ENCODE measurements at regions not wholly inside any gene's neighbourhood (a gene's known extent, or its start where the extent isn't known, plus 50 kb on each side); places are given as distances from the start of the nearest gene placed in this dataset.

DNA sequence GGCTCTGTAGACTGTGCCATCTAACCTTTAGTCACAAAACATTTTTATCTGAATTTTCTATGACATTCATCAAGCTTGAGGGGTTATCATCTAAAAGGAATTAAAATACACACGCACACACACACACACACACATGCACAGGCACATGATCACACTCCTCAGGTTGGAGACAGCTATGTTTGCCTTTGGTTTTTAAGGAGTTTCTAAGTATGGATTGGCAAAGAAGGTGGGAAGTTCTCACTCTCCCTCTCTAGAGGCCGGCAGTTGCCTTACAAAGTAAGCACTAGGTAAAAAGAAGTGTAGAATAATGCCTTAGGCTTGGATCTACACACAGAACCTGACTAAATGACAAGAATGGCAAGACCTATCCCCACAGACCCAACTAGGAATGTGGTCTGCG, 437.1 kb downstream of the ZEB2 start:
- no peak overlapping the region for H3K4me3 ChIP-seq (ENCODE audit: low read depth, low read length)
- ChIA-PET CTCF (no interaction called here), POLR2A (interaction anchor here (1.0 kb wide), 1 partner anchor 250 kb away, joined by 3 read pairs; a partner anchor contains a TSS)
- TF ChIP-seq, protein P1, sequence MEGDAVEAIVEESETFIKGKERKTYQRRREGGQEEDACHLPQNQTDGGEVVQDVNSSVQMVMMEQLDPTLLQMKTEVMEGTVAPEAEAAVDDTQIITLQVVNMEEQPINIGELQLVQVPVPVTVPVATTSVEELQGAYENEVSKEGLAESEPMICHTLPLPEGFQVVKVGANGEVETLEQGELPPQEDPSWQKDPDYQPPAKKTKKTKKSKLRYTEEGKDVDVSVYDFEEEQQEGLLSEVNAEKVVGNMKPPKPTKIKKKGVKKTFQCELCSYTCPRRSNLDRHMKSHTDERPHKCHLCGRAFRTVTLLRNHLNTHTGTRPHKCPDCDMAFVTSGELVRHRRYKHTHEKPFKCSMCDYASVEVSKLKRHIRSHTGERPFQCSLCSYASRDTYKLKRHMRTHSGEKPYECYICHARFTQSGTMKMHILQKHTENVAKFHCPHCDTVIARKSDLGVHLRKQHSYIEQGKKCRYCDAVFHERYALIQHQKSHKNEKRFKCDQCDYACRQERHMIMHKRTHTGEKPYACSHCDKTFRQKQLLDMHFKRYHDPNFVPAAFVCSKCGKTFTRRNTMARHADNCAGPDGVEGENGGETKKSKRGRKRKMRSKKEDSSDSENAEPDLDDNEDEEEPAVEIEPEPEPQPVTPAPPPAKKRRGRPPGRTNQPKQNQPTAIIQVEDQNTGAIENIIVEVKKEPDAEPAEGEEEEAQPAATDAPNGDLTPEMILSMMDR (IDR thresholded peaks at IDR 0.05; ENCODE audit: insufficient read depth, low read length, missing control alignments): no peak
- DNase-seq (ENCODE audit: low read depth, low spot score): no peak

- POLR2A ChIA-PET: interaction anchor here (1.0 kb wide), 1 partner anchor 250 kb away, joined by 3 read pairs; a partner anchor contains a TSS
- TF ChIP-seq, protein P1 (IDR thresholded peaks at IDR 0.05; ENCODE audit: insufficient read depth, low read length, missing control alignments): no peak
- no peak for DNase-seq (ENCODE audit: low read depth, low spot score)
- no peak overlapping the region for H3K4me3 ChIP-seq (ENCODE audit: low read depth, low read length)
- CTCF ChIA-PET: no interaction called here
These were observed 437.6 kb downstream of the ZEB2 start for GRCh38 chr2:144082327-144082726.

- TF ChIP-seq, protein P1 (IDR thresholded peaks at IDR 0.05; ENCODE audit: insufficient read depth, low read length, missing control alignments): no peak
- DNase-seq (ENCODE audit: low read depth, low spot score): no peak
- CTCF ChIA-PET: no interaction called here
- POLR2A ChIA-PET: no interaction called here
- no peak overlapping the region for H3K4me3 ChIP-seq (ENCODE audit: low read depth, low read length)
These were observed 438.6 kb downstream of the ZEB2 start for GRCh38 chr2:144081272-144081671.

- TF ChIP-seq, protein P1 (IDR thresholded peaks at IDR 0.05; ENCODE audit: insufficient read depth, low read length, missing control alignments): no peak
- H3K4me3 ChIP-seq (ENCODE audit: low read depth, low read length): no peak overlapping the region
- CTCF ChIA-PET: no interaction called here
- DNase-seq (ENCODE audit: low read depth, low spot score): no peak
- POLR2A ChIA-PET: no interaction called here
These were observed 440.1 kb downstream of the ZEB2 start for GRCh38 chr2:144079803-144080202.

DNA sequence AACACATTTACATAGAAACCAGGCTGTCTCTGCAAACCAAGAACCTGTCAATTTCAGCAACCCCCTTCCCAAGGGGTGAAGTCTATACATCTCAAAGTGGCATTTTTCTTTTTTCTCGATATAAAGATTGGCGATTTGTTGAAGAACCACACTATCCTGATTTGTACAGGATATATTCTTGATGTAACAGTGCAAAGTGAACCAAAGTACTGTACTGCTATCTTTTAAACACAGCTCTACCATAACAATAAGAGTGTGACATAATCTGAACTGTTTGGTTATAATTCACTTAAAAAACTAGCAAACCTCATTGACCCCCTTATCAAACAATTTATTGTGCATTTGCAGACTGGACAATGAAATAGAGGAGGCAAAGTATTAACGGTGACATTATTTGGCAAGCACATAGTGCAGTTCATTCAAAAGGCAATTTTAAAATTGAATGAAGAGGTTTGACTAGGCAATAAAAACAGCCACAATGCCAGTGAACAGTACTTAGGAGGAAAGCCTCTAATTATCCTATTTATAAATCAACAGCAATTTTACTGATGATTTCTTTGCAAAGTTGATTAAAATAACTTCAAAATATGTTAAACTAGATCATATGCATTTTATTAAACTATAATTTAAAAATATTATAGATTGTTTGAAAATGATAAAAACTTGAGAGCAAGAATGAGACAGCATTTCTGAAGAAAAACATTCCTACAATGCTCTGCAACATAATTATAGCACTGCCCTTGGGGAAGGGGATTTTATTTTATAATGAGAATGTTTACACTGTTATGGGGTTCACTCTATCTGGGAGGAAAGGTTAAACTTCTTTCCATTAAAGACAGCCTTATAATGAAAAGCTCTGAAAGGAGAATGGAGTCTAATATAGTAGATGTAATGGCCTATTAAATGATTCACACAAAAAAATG, 440.9 kb downstream of the ZEB2 start:
- H3K4me3 ChIP-seq (ENCODE audit: low read depth, low read length): no peak overlapping the region
- TF ChIP-seq, protein P1 (IDR thresholded peaks at IDR 0.05; ENCODE audit: insufficient read depth, low read length, missing control alignments): no peak
- CTCF ChIA-PET: no interaction called here
- POLR2A ChIA-PET: no interaction called here
- no peak for DNase-seq (ENCODE audit: low read depth, low spot score)

GRCh38 chr2:144078106-144078505, 441.8 kb downstream of the ZEB2 start:
- ChIA-PET POLR2A (no interaction called here), CTCF (no interaction called here)
- no peak for DNase-seq (ENCODE audit: low read depth, low spot score)
- H3K4me3 ChIP-seq (ENCODE audit: low read depth, low read length): no peak overlapping the region
- TF ChIP-seq, protein P1 (IDR thresholded peaks at IDR 0.05; ENCODE audit: insufficient read depth, low read length, missing control alignments): no peak

Measured in AG04449 (cell line).